Sigmoid colon (tissue), 6 donors: ENCODE measurements at regions not wholly inside any gene's neighbourhood (a gene's known extent, or its start where the extent isn't known, plus 50 kb on each side); places are given as distances from the start of the nearest gene placed in this dataset.

ENCODE experiments used
- DNase-seq: peaks from one replicate; pipeline ENCODE4 v3.0.0-alpha.2; 2019
- H3K27ac ChIP-seq, 4 donors: fragments of 200-600 bp; sonication (generic); one replicate each; pipeline ENCODE4 v1.5.1; 2016 to 2019; ENCODE audit warnings: mild to moderate bottlenecking in 1 of 4
- H3K27me3 ChIP-seq, 3 donors: fragments of 200-600 bp; sonication (generic); one replicate each; pipeline ENCODE4 v1.5.1; 2019; ENCODE audit warnings: mild to moderate bottlenecking in 1 of 3
- H3K36me3 ChIP-seq, 4 donors: fragments of 200-600 bp; sonication (generic); one replicate each; pipeline ENCODE4 v1.5.1; 2016 to 2019
- H3K4me1 ChIP-seq, 4 donors: fragments of 200-600 bp; sonication (generic); one replicate each; pipeline ENCODE4 v1.5.1; 2017 to 2019
- H3K4me3 ChIP-seq, 4 donors: fragments of 200-600 bp; sonication (generic); one replicate each; pipeline ENCODE4 v1.5.1; 2017 to 2019; ENCODE audit warnings: mild to moderate bottlenecking in 2 of 4, moderate library complexity in 1 of 4
- H3K9me3 ChIP-seq, 4 donors: fragments of 200-600 bp in 3 of 4; sonication (generic) in 3 of 4; one replicate each; pipeline versions ENCODE4 v1.5.1 to v1.6.1; 2013 to 2019
- CTCF ChIP-seq, 4 experiments: fragments of 450-650 bp in 3 of 4; fragments of 200-600 bp in 1 of 4; IDR thresholded peaks; one replicate each; pipeline ENCODE4 v1.5.1; 2016 to 2019; ENCODE audit warnings: antibody characterized with exemption in 4 of 4, mild to moderate bottlenecking in 3 of 4, moderate library complexity in 2 of 4
- EP300 ChIP-seq, 4 donors: sonication (generic); formaldehyde crosslinking; IDR thresholded peaks; one replicate each; pipeline ENCODE4 v1.6.1; 2017; ENCODE audit warnings: antibody characterized with exemption in 4 of 4
- POLR2A ChIP-seq, 2 donors: fragments of 450-650 bp; IDR thresholded peaks; one replicate each; pipeline ENCODE4 v1.6.1; 2016; ENCODE audit warnings: antibody characterized with exemption in 2 of 2, mild to moderate bottlenecking in 2 of 2, moderate library complexity in 2 of 2
- POLR2AphosphoS5 ChIP-seq, 4 donors: sonication (generic); formaldehyde crosslinking; IDR thresholded peaks; one replicate each; pipeline ENCODE4 v1.6.1; 2017; ENCODE audit warnings: antibody characterized with exemption in 4 of 4
- WGBS, 2 donors: extraction: QIAGEN DNeasy Blood & Tissue Kit; methylation state at CpG; one replicate each; pipeline ENCODE4 v1.1.7; 2013; 5-methylcytosine and 5-hydroxymethylcytosine counted together
- intact Hi-C: fragments of 100-400 bp; cut with DNase I; formaldehyde crosslinking; loops from one replicate; pipeline ENCODE4 v1.15.1; 2023
- donor health status: healthy with polysubstance abuse.
- donor health status: healthy.

GRCh38 chr6:50979171-50979525 lies 160.5 kb downstream of the TFAP2B start:
- H3K9me3 ChIP-seq = no peaks in the 10 kb centered on the region

GRCh38 chr6:50984135-50984534 lies 165.5 kb downstream of the TFAP2B start:
- intact Hi-C loops = no loop called here
- H3K4me3 ChIP-seq = no peak overlapping the region
- H3K4me1 ChIP-seq = no peaks in the 10 kb centered on the region
- no peak for DNase-seq
- 58 to 71% methylated on average over 3 of the region's 3 CpGs for WGBS, 2 donors
- no peaks in the 10 kb centered on the region for H3K9me3 ChIP-seq
- no peak overlapping the region for H3K27ac ChIP-seq
- no peaks in the 10 kb centered on the region for H3K36me3 ChIP-seq
- H3K27me3 ChIP-seq = no peaks in the 10 kb centered on the region
- TF ChIP-seq POLR2A (IDR thresholded peaks at IDR 0.05) = no peak
- no peak for TF ChIP-seq POLR2AphosphoS5 (IDR thresholded peaks at IDR 0.05)
- TF ChIP-seq CTCF (IDR thresholded peaks at IDR 0.05) = no peak
- no peak for TF ChIP-seq EP300 (IDR thresholded peaks at IDR 0.05)

More at GRCh38 chr6:50979171-50979525, 160.5 kb downstream of the TFAP2B start:
- H3K4me3 ChIP-seq = no peak overlapping the region
- H3K36me3 ChIP-seq = no peaks in the 10 kb centered on the region
- H3K4me1 ChIP-seq = no peaks in the 10 kb centered on the region
- no peaks in the 10 kb centered on the region for H3K27me3 ChIP-seq
- H3K27ac ChIP-seq = no peak overlapping the region
- DNase-seq = no peak
- 58 to 60% methylated on average over 2 of the region's 2 CpGs for WGBS, 2 donors
- TF ChIP-seq POLR2A (IDR thresholded peaks at IDR 0.05) (no peak), POLR2AphosphoS5 (IDR thresholded peaks at IDR 0.05) (no peak), EP300 (IDR thresholded peaks at IDR 0.05) (no peak), CTCF (IDR thresholded peaks at IDR 0.05) (no peak)
- intact Hi-C loops = no loop called here

GRCh38 chr6:50986319-50986718 lies 167.6 kb downstream of the TFAP2B start:
- no peaks in the 10 kb centered on the region for H3K27me3 ChIP-seq
- DNase-seq = no peak
- no peaks in the 10 kb centered on the region for H3K36me3 ChIP-seq
- H3K4me1 ChIP-seq = no peaks in the 10 kb centered on the region
- H3K9me3 ChIP-seq = no peaks in the 10 kb centered on the region
- H3K4me3 ChIP-seq = no peak overlapping the region
- intact Hi-C loops = no loop called here
- no peak overlapping the region for H3K27ac ChIP-seq
- TF ChIP-seq POLR2AphosphoS5 (IDR thresholded peaks at IDR 0.05) (no peak), POLR2A (IDR thresholded peaks at IDR 0.05) (no peak), EP300 (IDR thresholded peaks at IDR 0.05) (no peak), CTCF (IDR thresholded peaks at IDR 0.05) (no peak)

GRCh38 chr6:50989123-50989522 lies 170.5 kb downstream of the TFAP2B start:
- no peaks in the 10 kb centered on the region for H3K9me3 ChIP-seq
- intact Hi-C loops = no loop called here
- no peak overlapping the region for H3K27ac ChIP-seq

GRCh38 chr6:50990750-50991446 lies 172.2 kb downstream of the TFAP2B start:
- Histone ChIP-seq H3K36me3 (no peaks in the 10 kb centered on the region), H3K9me3 (no peaks in the 10 kb centered on the region), H3K27ac (no peak overlapping the region), H3K4me3 (no peak overlapping the region), H3K27me3 (no peaks in the 10 kb centered on the region), H3K4me1 (no peaks in the 10 kb centered on the region)
- intact Hi-C loops = no loop called here
- no peak for DNase-seq
- 79 to 82% methylated on average over 7 of the region's 7 CpGs for WGBS, 2 donors
- no peak for TF ChIP-seq CTCF (IDR thresholded peaks at IDR 0.05)
- TF ChIP-seq EP300 (IDR thresholded peaks at IDR 0.05) = no peak
- no peak for TF ChIP-seq POLR2A (IDR thresholded peaks at IDR 0.05)
- TF ChIP-seq POLR2AphosphoS5 (IDR thresholded peaks at IDR 0.05) = no peak

More at GRCh38 chr6:50989123-50989522, 170.5 kb downstream of the TFAP2B start:
- no peak for DNase-seq
- Histone ChIP-seq H3K36me3 (no peaks in the 10 kb centered on the region), H3K4me1 (no peaks in the 10 kb centered on the region), H3K4me3 (no peak overlapping the region), H3K27me3 (no peaks in the 10 kb centered on the region)
- TF ChIP-seq EP300 (IDR thresholded peaks at IDR 0.05) = no peak
